GM19452 (cell line): ENCODE measurements at regions not wholly inside any gene's neighbourhood (a gene's known extent, or its start where the extent isn't known, plus 50 kb on each side); places are given as distances from the start of the nearest gene placed in this dataset.

Experiments
- ATAC-seq: cut with Tn5 transposase; IDR thresholded peaks from one replicate; pipeline ENCODE4 v1.9.1; 2021; ENCODE audit not compliant: unreplicated experiment

DNA sequence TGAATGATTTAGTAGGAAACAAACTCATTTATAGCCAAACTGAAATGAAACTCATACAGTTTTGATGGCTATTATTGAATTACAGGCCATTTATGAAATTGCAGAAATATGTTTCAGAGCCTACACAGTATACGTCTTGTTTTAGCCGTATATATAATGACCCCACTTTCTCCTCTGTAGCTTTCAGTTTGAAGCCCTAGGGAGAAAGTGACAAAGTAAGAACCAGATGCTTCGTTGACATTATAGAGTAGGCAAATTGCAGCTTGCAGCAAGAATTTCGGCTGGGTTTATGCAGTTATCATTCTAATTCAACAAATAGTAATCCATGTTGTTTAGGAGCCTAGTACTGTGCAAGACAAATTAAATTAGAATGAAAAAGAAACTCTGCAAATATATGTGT lies 836.3 kb upstream of the ADGRL4 start:
- no peak for ATAC-seq

DNA sequence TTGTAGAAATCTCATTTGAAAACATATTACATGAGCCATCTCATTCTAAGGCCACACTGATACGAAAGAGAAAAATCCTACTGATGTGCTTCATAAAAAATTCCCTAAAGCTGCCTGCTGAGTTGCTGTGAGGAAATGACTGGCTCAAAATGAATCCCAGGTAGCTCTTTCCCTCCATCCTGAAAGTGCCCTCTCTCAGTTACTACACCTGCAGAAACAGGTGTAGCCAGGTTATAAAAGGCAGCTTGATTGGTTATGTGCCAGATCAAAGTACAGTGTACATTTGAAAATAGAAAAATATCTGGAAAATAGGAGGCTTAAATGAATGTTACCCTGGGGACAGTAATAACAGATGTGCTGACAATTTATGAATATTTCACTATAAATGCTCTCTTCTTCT lies 833.4 kb upstream of the ADGRL4 start:
- ATAC-seq: no peak

GRCh38 chr1:79827446-79827845 lies 820.9 kb upstream of the ADGRL4 start:
- ATAC-seq: no peak

GRCh38 chr1:79825551-79825950 lies 819.0 kb upstream of the ADGRL4 start:
- ATAC-seq: no peak

GRCh38 chr1:79822053-79822452 lies 815.5 kb upstream of the ADGRL4 start:
- no peak for ATAC-seq

GRCh38 chr1:79819140-79819539 lies 812.6 kb upstream of the ADGRL4 start:
- no peak for ATAC-seq

GRCh38 chr1:79817031-79817560 lies 810.6 kb upstream of the ADGRL4 start:
- ATAC-seq: no peak

- ATAC-seq: no peak
These were observed 808.6 kb upstream of the ADGRL4 start for GRCh38 chr1:79815115-79815514.

GRCh38 chr1:79811173-79811572 lies 804.6 kb upstream of the ADGRL4 start:
- ATAC-seq: no peak

- ATAC-seq: no peak
These were observed 802.4 kb upstream of the ADGRL4 start for GRCh38 chr1:79808816-79809475.

- no peak for ATAC-seq
These were observed 801.3 kb upstream of the ADGRL4 start for GRCh38 chr1:79807816-79808215.

DNA sequence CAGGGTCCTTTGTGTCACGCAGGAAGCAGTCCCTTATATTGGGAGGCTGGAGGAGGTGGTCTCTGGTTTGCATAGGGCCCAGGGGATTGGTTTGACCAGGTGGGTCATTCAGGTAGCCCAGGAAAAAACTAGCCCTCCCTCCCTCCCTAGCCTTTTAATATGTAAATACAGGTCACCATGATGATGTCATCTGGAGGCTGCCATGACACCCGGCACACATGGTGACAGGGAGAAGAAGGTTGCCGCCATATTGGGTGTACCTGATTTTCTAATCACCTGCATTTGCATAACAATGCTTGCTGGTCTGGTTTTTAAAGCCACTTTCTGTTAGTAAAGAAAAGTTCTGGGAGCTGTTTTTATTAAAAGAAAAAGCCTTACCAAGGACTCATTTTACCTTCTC lies 791.0 kb upstream of the ADGRL4 start:
- ATAC-seq: no peak

DNA sequence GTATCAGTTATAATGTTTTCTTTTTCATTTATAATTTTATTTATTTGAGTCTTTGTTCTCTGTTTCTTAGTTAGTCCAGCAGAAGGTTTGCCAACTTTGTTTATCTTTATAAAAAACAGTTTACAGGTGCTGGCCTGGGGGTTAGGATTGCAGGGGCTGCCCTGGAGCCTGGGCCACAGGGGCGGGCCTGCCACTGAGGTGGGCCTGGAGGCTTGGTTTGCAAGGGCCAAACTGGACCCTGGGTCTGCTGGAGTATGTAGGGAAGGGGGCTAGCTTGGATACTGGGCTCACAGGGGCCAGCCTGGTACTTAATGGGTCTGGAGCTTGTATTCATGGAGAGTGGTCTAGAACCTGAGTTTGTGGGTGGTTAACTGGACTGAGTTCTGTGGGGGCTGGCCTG lies 789.9 kb upstream of the ADGRL4 start:
- no peak for ATAC-seq

GRCh38 chr1:79792219-79792930 lies 785.8 kb upstream of the ADGRL4 start:
- no peak for ATAC-seq

DNA sequence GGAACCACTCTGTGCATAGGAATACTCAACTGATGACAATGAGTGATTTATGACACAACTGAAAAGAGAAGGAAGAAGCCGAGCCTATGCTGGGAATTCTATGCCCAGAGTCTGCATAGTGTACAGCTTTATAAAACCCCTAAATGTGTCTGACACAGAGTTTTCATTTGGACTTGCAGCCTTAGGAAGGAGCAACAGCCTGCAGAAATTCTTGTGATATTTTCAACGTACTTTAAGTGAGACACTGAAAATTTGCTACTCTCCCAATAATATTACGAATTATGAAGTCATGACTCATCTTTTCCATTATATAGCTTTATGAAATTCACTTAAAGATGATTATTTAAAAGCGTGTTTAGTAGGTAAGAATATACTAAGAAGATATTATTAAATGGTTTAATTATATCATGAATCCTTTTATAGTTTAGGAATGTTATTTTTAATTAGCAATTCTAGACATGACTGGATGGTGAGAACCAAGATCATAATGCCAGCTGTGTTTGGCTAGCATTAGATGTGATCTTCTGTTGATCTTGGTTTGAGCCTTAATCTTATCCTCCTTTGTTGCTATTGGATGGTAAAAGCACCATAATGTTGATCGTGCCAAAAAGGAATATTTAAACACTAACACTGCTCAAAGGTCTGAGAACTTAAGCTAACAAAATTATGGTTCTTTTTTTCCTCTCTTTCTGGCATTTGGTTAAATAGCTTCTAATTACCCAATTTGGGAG lies 785.1 kb upstream of the ADGRL4 start:
- ATAC-seq: no peak

GRCh38 chr1:79790950-79791349 lies 784.4 kb upstream of the ADGRL4 start:
- ATAC-seq: no peak

GRCh38 chr1:79787631-79788030 lies 781.1 kb upstream of the ADGRL4 start:
- no peak for ATAC-seq

GRCh38 chr1:79785964-79786363 lies 779.4 kb upstream of the ADGRL4 start:
- no peak for ATAC-seq

- no peak for ATAC-seq
These were observed 779.0 kb upstream of the ADGRL4 start for GRCh38 chr1:79785561-79785960.

DNA sequence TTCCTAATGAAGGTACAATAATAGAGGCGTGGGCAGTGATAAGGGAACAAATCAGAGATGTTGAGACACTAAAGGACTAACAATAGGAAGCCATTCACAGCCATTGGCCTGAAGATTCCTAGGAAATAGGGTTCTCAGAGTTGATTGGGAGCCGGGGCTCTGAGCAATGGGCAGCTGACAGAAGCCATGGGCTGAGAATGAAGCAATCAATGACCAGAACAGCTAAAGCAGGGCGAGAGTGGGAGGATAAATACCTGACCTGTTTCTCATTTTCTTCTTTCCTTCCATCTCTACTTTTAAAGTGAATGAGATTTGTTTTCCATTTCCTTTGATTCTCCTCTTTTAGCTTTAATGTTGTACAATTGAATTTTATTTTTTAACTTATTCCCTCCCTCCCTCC lies 774.7 kb upstream of the ADGRL4 start:
- ATAC-seq: no peak

DNA sequence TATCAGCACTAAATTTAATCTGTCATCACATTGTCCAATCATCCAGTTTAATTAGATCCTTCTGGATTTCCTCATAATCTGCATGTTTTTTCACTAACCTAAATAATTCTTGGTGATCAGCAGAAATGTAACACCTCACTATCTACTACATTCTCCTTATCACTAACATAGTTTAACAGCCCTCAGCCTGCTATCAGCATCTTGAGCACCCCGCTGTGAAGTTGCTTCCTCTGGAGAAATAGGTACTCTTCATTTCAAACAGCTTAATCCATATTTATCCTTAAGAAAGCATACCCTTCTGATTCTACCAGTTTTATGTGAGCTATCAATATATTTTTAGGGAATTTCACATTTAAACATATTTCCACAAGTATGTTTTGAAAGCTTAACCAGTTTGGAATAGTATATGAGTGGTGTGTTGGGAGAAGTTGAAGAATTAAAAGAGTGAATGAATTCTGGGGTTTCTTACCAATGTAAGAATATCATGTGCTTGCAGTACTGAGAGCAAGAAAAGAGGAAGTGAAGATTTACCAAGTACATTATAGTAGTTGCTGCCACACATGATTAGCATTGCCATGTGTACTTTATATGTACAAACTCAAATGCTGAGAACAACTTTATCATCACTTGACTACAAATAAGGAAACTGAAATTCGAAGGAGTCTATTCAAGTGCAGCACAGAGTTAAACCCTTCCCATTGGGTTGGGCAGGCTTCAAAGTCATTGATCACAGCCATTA lies 771.1 kb upstream of the ADGRL4 start:
- ATAC-seq: peak; percentile 100
